Thymus (tissue), 11 donors: ENCODE measurements at regions not wholly inside any gene's neighbourhood (a gene's known extent, or its start where the extent isn't known, plus 50 kb on each side); places are given as distances from the start of the nearest gene placed in this dataset.

Experiments
- DNase-seq, 9 donors: peaks; one replicate each; pipeline ENCODE4 v3.0.0-alpha.2; 2013; ENCODE audit warnings: low spot score in 9 of 9, low read depth in 6 of 9, missing footprints in 1 of 9
- H3K27ac ChIP-seq, 2 donors: one replicate each; pipeline ENCODE4 v1.5.1; 2013; ENCODE audit warnings: control low read depth in 1 of 2, low read depth in 1 of 2, low read length in 1 of 2, mild to moderate bottlenecking in 1 of 2, moderate library complexity in 1 of 2
- H3K27me3 ChIP-seq, 2 donors: one replicate each; pipeline ENCODE4 v1.5.1; 2013; ENCODE audit warnings: low read length in 1 of 2; ENCODE audit not compliant: control insufficient read depth in 2 of 2, insufficient read depth in 1 of 2
- H3K36me3 ChIP-seq, 2 donors: one replicate each; pipeline ENCODE4 v1.5.1; 2013; ENCODE audit warnings: low read length in 1 of 2, mild to moderate bottlenecking in 1 of 2, moderate library complexity in 1 of 2; ENCODE audit not compliant: control insufficient read depth in 2 of 2, insufficient read depth in 2 of 2
- H3K4me1 ChIP-seq, 2 donors: one replicate each; pipeline ENCODE4 v1.5.1; 2013; ENCODE audit warnings: low read length in 2 of 2; ENCODE audit not compliant: control insufficient read depth in 2 of 2, insufficient read depth in 2 of 2
- H3K4me3 ChIP-seq, 2 donors: one replicate each; pipeline ENCODE4 v1.5.1; 2013; ENCODE audit warnings: low read length in 2 of 2, control low read depth in 1 of 2, mild to moderate bottlenecking in 1 of 2
- H3K9me3 ChIP-seq, 2 donors: one replicate each; pipeline ENCODE4 v1.5.1; 2013; ENCODE audit warnings: low read length in 1 of 2, mild to moderate bottlenecking in 1 of 2; ENCODE audit not compliant: control insufficient read depth in 2 of 2, insufficient read depth in 1 of 2
- WGBS: extraction: QIAGEN DNeasy Blood & Tissue Kit; methylation state at CpG from one replicate; pipeline ENCODE4 v1.1.7; 2013; 5-methylcytosine and 5-hydroxymethylcytosine counted together
- donor health status: healthy.

DNA sequence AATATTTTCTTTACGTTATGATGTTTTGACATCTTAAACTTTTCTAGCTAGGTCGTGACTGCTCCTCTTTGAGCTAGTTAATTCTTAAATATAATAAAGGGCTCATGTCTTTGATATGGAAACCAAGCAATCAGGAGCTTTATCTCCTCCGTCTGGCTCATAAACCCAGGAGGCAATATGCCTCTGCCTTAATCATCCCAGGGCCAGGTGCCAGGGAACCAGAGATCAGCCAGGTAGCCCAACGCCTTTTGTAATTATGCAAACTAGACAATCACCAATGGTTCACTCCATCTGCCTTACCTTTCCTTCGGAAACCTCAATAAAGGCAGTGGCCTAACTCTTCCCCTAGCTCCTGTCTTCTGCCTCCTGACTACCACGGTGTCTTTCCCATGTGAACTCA is 213.7 kb downstream of the KCNJ3 start:
- H3K27me3 ChIP-seq = no peaks in the 10 kb centered on the region
- DNase-seq = no peak
- H3K4me1 ChIP-seq = no peaks in the 10 kb centered on the region
- H3K27ac ChIP-seq = no peak overlapping the region
- 94% methylated on average over 6 of the region's 6 CpGs for WGBS
- no peaks in the 10 kb centered on the region for H3K9me3 ChIP-seq
- no peak overlapping the region for H3K4me3 ChIP-seq
- H3K36me3 ChIP-seq = no peaks in the 10 kb centered on the region

DNA sequence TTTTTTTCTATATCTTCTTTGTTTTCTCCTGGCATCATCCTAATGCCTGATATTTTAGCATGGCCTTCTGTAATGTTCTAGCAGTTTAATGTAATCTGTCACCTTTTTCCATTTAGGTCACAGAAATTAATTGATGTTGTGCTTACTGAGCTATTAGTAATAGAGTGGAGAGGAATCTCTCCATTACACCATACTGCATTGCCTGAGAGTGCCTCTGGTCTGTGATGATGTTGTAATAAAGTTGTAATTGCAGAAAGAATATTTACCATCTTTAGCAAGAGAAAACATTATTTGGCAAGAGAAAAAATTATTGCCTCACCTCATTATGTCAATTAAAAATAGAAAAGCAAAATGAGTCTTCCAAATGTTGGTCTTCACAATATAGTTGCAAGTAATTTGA is 213.2 kb downstream of the KCNJ3 start:
- H3K27me3 ChIP-seq = no peaks in the 10 kb centered on the region
- H3K4me3 ChIP-seq = no peak overlapping the region
- H3K4me1 ChIP-seq = no peaks in the 10 kb centered on the region
- no peaks in the 10 kb centered on the region for H3K9me3 ChIP-seq
- no peak for DNase-seq
- H3K36me3 ChIP-seq = no peaks in the 10 kb centered on the region
- H3K27ac ChIP-seq = no peak overlapping the region

DNA sequence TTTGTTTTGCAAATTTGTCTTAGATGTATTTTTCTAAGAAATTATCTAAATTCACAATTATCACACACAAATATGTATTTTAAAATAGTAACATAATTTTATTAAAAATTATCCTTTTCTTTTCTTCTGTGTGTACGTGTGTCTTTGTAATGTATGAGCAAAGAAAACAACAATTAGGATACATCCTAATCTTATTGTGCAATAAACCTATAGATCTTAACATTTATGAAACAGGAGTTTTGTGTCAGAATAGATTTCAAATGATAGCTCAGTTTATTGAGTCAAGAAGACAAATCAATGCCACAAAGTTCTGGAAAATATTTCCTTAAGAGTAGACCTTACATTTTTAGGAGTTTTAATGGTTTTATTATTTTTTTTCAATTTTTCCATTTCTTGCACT is 212.2 kb downstream of the KCNJ3 start:
- Histone ChIP-seq H3K4me3 (no peak overlapping the region), H3K36me3 (no peaks in the 10 kb centered on the region), H3K27ac (no peak overlapping the region), H3K4me1 (no peaks in the 10 kb centered on the region), H3K27me3 (no peaks in the 10 kb centered on the region), H3K9me3 (no peaks in the 10 kb centered on the region)
- no peak for DNase-seq
- WGBS = 94% methylated on average over 1 of the region's 1 CpG

DNA sequence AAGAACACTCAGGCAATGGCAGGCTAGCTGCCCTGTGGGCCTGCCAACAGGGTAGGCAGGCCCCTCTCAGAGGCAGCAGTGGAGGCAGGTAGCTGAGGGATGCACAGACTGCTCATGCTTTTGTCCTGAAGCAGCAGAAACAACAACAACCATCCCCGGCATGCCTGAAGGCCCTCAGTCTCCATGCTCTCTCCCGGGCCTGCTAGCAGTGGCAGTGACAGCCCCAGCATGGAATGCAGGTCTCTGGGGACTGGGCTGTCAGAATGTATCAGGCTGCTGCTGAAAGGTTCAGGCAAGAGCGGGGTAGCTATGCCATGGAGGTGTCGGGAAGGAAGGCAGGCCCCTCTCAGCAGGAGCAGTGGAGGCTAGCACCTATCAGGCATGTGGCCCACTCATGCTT is 209.8 kb downstream of the KCNJ3 start:
- H3K36me3 ChIP-seq = no peaks in the 10 kb centered on the region
- no peak overlapping the region for H3K4me3 ChIP-seq
- DNase-seq = no peak
- H3K27me3 ChIP-seq = no peaks in the 10 kb centered on the region
- 93% methylated on average over 4 of the region's 4 CpGs for WGBS
- no peaks in the 10 kb centered on the region for H3K4me1 ChIP-seq
- no peak overlapping the region for H3K27ac ChIP-seq
- H3K9me3 ChIP-seq = peaks cover 0 to 7% of the 10 kb centered on the region in 2 donors
